Esophagus muscularis mucosa (tissue), 4 donors: ENCODE measurements at regions not wholly inside any gene's neighbourhood (a gene's known extent, or its start where the extent isn't known, plus 50 kb on each side); places are given as distances from the start of the nearest gene placed in this dataset.

Experiments used
- DNase-seq: peaks from one replicate; pipeline ENCODE4 v3.0.0-alpha.2; 2017; ENCODE audit errors: extremely low spot score
- H3K27ac ChIP-seq, 4 donors: fragments of 200-600 bp; sonication (generic); replicated peaks in 1 of 4; 1 replicate in 3 of 4; 2 replicates in 1 of 4; pipeline ENCODE4 v1.5.1; 2016 to 2019; ENCODE audit warnings: mild to moderate bottlenecking in 1 of 4
- H3K27me3 ChIP-seq, 4 donors: fragments of 200-600 bp; sonication (generic); one replicate each; pipeline versions ENCODE4 v1.5.1 to v1.6.0; 2016 to 2019
- H3K36me3 ChIP-seq, 4 donors: fragments of 200-600 bp; sonication (generic); one replicate each; pipeline ENCODE4 v1.5.1; 2016 to 2019
- H3K4me1 ChIP-seq, 4 donors: fragments of 200-600 bp; sonication (generic); one replicate each; pipeline ENCODE4 v1.5.1; 2016 to 2019
- H3K4me3 ChIP-seq, 4 donors: fragments of 200-600 bp; sonication (generic); 1 replicate in 2 of 4; 2 replicates in 2 of 4; pipeline ENCODE4 v1.5.1; 2016 to 2019; ENCODE audit warnings: mild to moderate bottlenecking in 4 of 4, moderate library complexity in 1 of 4
- H3K9me3 ChIP-seq, 4 donors: fragments of 200-600 bp; sonication (generic); 1 replicate in 3 of 4; 2 replicates in 1 of 4; pipeline ENCODE4 v1.5.1; 2016 to 2019
- EP300 ChIP-seq: sonication (generic); formaldehyde crosslinking; IDR thresholded peaks from one replicate; pipeline ENCODE4 v1.6.1; 2017; ENCODE audit warnings: antibody characterized with exemption
- POLR2A ChIP-seq: fragments of 450-650 bp; IDR thresholded peaks from one replicate; pipeline ENCODE4 v1.6.1; 2017; ENCODE audit warnings: antibody characterized with exemption, moderate library complexity, mild to moderate bottlenecking, low read depth
- POLR2AphosphoS5 ChIP-seq, 2 donors: sonication (generic); formaldehyde crosslinking; IDR thresholded peaks; one replicate each; pipeline ENCODE4 v1.6.1; 2017; ENCODE audit warnings: antibody characterized with exemption in 2 of 2
- WGBS: methylation state at CpG from one replicate; pipeline ENCODE4 v1.1.5; 2018; 5-methylcytosine and 5-hydroxymethylcytosine counted together
- intact Hi-C: fragments of 100-400 bp; cut with DNase I; formaldehyde crosslinking; loops from one replicate; pipeline ENCODE4 v1.15.1; 2023
- TF ChIP-seq, protein P1 (sequence below), 3 experiments: fragments of 200-600 bp in 2 of 3; fragments of 450-650 bp in 1 of 3; sonication (generic) in 2 of 3; IDR thresholded peaks; one replicate each; pipeline ENCODE4 v1.5.1; 2017 to 2019; ENCODE audit warnings: antibody characterized with exemption in 3 of 3, mild to moderate bottlenecking in 2 of 3, moderate library complexity in 1 of 3

DNA sequence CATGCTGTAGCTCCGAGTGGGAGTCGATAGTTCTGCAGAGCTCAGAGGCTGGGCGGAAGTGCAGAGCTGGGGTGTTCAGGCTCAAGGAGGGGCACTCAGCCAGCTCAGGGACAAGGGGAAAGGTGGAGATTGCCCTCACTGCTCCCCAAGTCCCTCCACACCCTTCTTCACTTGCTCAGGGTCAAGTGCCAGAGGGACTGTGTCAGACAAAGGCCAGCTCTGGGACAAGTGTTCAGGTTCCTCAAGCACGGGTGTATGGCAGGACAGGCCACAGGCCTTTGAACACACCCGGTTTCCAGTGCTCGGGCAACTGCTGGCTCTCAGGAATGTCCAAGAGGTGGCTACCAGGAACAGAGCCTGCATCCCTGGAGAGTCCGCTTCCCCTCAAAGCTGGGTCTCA lies 293.0 kb upstream of the PODXL start:
- Histone ChIP-seq H3K4me1 (peaks cover 0 to 23% (median 17%) of the 10 kb centered on the region in 4 donors), H3K36me3 (no peaks in the 10 kb centered on the region), H3K27me3 (no peaks in the 10 kb centered on the region), H3K4me3 (no peak overlapping the region), H3K27ac (no peak overlapping the region), H3K9me3 (no peaks in the 10 kb centered on the region)
- DNase-seq: no peak
- intact Hi-C loops: no loop called here
- no peak for TF ChIP-seq POLR2A
- TF ChIP-seq, protein P1, sequence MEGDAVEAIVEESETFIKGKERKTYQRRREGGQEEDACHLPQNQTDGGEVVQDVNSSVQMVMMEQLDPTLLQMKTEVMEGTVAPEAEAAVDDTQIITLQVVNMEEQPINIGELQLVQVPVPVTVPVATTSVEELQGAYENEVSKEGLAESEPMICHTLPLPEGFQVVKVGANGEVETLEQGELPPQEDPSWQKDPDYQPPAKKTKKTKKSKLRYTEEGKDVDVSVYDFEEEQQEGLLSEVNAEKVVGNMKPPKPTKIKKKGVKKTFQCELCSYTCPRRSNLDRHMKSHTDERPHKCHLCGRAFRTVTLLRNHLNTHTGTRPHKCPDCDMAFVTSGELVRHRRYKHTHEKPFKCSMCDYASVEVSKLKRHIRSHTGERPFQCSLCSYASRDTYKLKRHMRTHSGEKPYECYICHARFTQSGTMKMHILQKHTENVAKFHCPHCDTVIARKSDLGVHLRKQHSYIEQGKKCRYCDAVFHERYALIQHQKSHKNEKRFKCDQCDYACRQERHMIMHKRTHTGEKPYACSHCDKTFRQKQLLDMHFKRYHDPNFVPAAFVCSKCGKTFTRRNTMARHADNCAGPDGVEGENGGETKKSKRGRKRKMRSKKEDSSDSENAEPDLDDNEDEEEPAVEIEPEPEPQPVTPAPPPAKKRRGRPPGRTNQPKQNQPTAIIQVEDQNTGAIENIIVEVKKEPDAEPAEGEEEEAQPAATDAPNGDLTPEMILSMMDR (IDR thresholded peaks at IDR 0.05): no peak
- TF ChIP-seq POLR2AphosphoS5 (IDR thresholded peaks at IDR 0.05): no peak
- no peak for TF ChIP-seq EP300
- WGBS: 95% methylated on average over 6 of the region's 7 CpGs

DNA sequence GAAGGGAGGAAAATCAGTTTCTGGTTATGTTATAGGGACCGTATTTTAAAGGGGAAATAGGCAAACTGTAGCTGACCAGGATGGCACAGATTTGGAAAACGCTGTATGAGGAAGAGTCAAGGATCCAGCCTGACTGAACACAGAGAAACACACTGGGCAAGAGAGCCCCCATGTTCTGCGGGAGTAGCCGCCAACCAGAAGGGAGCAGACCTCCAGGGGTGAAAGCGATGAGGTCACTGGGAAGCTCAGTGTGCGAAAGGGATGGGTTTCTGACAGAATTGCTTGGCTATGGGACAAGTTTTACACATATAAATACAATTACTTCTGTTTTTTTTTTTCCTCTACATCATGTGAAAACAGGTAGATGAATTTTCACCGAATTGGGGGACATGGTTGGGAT lies 291.6 kb upstream of the PODXL start:
- DNase-seq: no peak
- Histone ChIP-seq H3K27ac (no peak overlapping the region), H3K4me1 (peaks cover 0 to 34% (median 25%) of the 10 kb centered on the region in 4 donors), H3K27me3 (no peaks in the 10 kb centered on the region), H3K36me3 (no peaks in the 10 kb centered on the region), H3K9me3 (no peaks in the 10 kb centered on the region), H3K4me3 (no peak overlapping the region)
- intact Hi-C loops: no loop called here
- 91% methylated on average over 7 of the region's 7 CpGs for WGBS
- TF ChIP-seq, protein P1 (IDR thresholded peaks at IDR 0.05): no peak
- TF ChIP-seq EP300 (no peak), POLR2A (no peak), POLR2AphosphoS5 (IDR thresholded peaks at IDR 0.05) (no peak)

DNA sequence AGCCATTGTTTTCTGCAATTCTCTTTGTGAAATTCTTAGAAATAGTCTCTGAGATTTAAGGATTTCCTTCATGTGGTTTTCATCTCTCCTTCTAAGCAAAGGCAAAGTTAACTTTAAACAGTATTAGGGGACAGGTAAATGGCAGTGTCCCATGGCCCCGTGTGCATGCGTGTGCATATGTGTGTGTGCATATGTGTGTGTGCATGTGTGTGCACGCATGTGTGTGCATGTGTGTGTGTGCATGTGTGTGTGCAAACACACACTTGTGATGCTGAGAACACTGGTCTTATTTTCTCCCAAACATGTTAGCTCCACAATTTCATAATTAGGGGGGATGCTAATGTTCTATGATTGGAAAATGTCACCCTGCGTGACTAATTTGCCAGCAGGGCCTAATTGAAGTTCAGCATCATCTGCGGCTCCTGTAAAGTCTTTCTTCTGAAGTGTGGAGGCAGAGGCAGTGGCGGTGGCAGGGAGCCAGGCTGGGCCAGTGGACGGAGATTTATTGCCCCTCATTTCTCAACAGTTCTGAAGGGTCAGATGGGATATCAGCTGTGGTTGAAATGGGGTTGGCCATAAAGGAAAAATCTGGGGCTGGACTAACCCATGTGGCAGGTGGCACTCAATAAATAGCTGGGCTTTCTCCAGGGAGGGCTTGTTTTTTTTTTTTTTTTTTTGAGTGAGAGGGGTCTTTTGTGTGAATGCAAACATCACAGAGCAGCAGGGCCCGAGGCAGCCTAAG lies 289.3 kb upstream of the PODXL start:
- no peak for DNase-seq
- WGBS: 78% methylated on average over 8 of the region's 8 CpGs
- H3K4me3 ChIP-seq: no peak overlapping the region
- intact Hi-C loops: no loop called here
- H3K27ac ChIP-seq: no peak overlapping the region
- peaks cover 0 to 20% (median 12%) of the 10 kb centered on the region in 4 donors for H3K4me1 ChIP-seq
- no peaks in the 10 kb centered on the region for H3K9me3 ChIP-seq
- no peaks in the 10 kb centered on the region for H3K36me3 ChIP-seq
- TF ChIP-seq, protein P1 (IDR thresholded peaks at IDR 0.05): no peak
- TF ChIP-seq POLR2AphosphoS5 (IDR thresholded peaks at IDR 0.05) (no peak), POLR2A (no peak), EP300 (no peak)
- H3K27me3 ChIP-seq: no peaks in the 10 kb centered on the region

DNA sequence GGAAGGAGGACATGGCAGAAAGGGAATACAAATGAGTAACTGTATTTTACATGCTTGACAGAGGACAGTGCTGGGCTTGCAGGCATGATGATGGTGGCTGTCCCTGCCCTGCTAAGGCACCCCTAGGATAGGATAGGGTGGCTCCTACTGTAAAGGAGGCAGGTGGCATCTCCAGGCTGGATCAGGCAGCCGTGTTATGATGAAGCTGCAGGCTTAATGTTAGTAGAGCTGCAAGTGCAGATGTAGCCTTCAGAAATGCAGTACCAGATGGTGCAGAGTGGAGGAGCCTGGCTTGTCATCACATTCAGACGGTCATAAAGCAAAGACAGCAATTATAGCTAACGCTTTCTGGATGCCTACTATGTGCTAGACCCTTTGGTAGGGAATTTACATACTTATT lies 287.9 kb upstream of the PODXL start:
- 10% methylated on average over 3 of the region's 3 CpGs for WGBS
- Histone ChIP-seq H3K9me3 (no peaks in the 10 kb centered on the region), H3K27ac (no peak overlapping the region), H3K27me3 (no peaks in the 10 kb centered on the region), H3K4me3 (no peak overlapping the region), H3K4me1 (peaks cover 0 to 20% (median 12%) of the 10 kb centered on the region in 4 donors), H3K36me3 (no peaks in the 10 kb centered on the region)
- intact Hi-C loops: no loop called here
- TF ChIP-seq, protein P1 (IDR thresholded peaks at IDR 0.05): no peak
- TF ChIP-seq POLR2AphosphoS5 (IDR thresholded peaks at IDR 0.05) (no peak), EP300 (no peak), POLR2A (no peak)
- DNase-seq: no peak
